CD4-positive, alpha-beta memory T cell (primary cell): ENCODE measurements at regions not wholly inside any gene's neighbourhood (a gene's known extent, or its start where the extent isn't known, plus 50 kb on each side); places are given as distances from the start of the nearest gene placed in this dataset.
A peak's percentile ranks its signal among the peaks of the same experiment; 100 is the strongest.

ENCODE experiments used
- CTCF ChIA-PET: fragments of 350-600 bp; sonication (Branson Sonifier 250); formaldehyde crosslinking; loops from one replicate; lab custom pipeline; 2021; ENCODE audit warnings: inconsistent platforms; ENCODE audit not compliant: partially characterized antibody; lab: Charles Lee
- POLR2A ChIA-PET: fragments of 350-600 bp; sonication (Branson Sonifier 250); formaldehyde crosslinking; loops from one replicate; lab custom pipeline; 2021; ENCODE audit not compliant: partially characterized antibody; lab: Charles Lee
- DNase-seq, 5 donors: peaks; one replicate each; pipeline versions ENCODE4 v3.0.0 to v3.0.0-alpha.2; 2020 to 2022; ENCODE audit warnings: mixed read lengths in 1 of 5
- H3K27ac ChIP-seq: one replicate; pipeline ENCODE4 v1.7.0; 2013; ENCODE audit warnings: low read depth, low read length
- H3K27me3 ChIP-seq: 2 replicates; pipeline ENCODE4 v1.7.0; 2013; ENCODE audit warnings: mild to moderate bottlenecking, low read length, moderate library complexity; ENCODE audit not compliant: insufficient read depth
- H3K36me3 ChIP-seq: 2 replicates; pipeline ENCODE4 v1.7.0; 2013; ENCODE audit warnings: mild to moderate bottlenecking, low read length, moderate library complexity; ENCODE audit not compliant: insufficient read depth
- H3K4me1 ChIP-seq: 2 replicates; pipeline ENCODE4 v1.7.0; 2013; ENCODE audit warnings: mild to moderate bottlenecking, low read length, moderate library complexity; ENCODE audit not compliant: insufficient read depth
- H3K4me3 ChIP-seq, 2 donors: one replicate each; pipeline ENCODE4 v1.7.0; 2013; ENCODE audit warnings: low read length in 2 of 2, mild to moderate bottlenecking in 1 of 2
- H3K9me3 ChIP-seq, 2 donors: one replicate each; pipeline ENCODE4 v1.7.0; 2013; ENCODE audit warnings: low read length in 2 of 2, control low read depth in 1 of 2; ENCODE audit not compliant: control insufficient read depth in 1 of 2
- H3K27ac Mint-ChIP-seq, 7 donors: one replicate each; pipeline ENCODE4 v1.8.0; 2020 to 2021; ENCODE audit warnings: mixed read lengths in 7 of 7, mild to moderate bottlenecking in 6 of 7, inconsistent platforms in 3 of 7, moderate library complexity in 3 of 7
- H3K27me3 Mint-ChIP-seq, 2 donors: one replicate each; pipeline ENCODE4 v1.8.0; 2020 to 2021; ENCODE audit warnings: mixed read lengths in 2 of 2
- H3K36me3 Mint-ChIP-seq, 2 donors: one replicate each; pipeline ENCODE4 v1.8.0; 2020 to 2021; ENCODE audit warnings: mixed read lengths in 2 of 2, inconsistent platforms in 1 of 2, mild to moderate bottlenecking in 1 of 2
- H3K4me1 Mint-ChIP-seq, 4 donors: one replicate each; pipeline ENCODE4 v1.8.0; 2020 to 2021; ENCODE audit warnings: mixed read lengths in 4 of 4, mild to moderate bottlenecking in 1 of 4
- H3K4me3 Mint-ChIP-seq, 8 donors: one replicate each; pipeline ENCODE4 v1.8.0; 2020 to 2021; ENCODE audit warnings: mixed read lengths in 8 of 8, mild to moderate bottlenecking in 7 of 8, moderate library complexity in 6 of 8, inconsistent platforms in 3 of 8
- H3K9me3 Mint-ChIP-seq, 8 donors: one replicate each; pipeline ENCODE4 v1.8.0; 2020 to 2021; ENCODE audit warnings: mixed read lengths in 8 of 8, mild to moderate bottlenecking in 5 of 8, inconsistent platforms in 3 of 8, moderate library complexity in 1 of 8
- intact Hi-C: fragments of 100-400 bp; cut with micrococcal nuclease; formaldehyde crosslinking; loops from one replicate; pipeline ENCODE4 v1.15.1; 2023

DNA sequence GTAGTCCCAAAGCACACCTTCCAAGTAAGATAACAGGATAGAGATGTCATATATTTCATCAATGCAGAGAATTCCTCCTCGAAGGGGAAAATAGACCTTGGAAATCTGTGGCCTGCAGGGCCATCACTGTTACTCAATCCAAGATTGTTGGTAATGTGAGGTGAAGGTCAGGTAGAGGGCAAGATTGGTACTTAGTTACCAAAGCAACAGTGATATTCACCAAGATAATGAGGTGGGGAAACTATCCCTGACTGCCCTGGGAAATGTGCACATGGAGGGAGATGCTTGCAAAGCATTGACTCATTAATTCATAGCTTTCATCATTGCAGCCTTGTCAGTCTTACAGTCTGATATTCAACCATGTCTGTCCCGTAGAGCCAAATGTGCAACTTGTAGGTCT is 234.1 kb upstream of the MON1B start:
- no peak overlapping the region for H3K4me3 Mint-ChIP-seq
- peaks cover 1 to 13% (median 6%) of the 10 kb centered on the region in 8 donors for H3K9me3 Mint-ChIP-seq
- Histone ChIP-seq H3K4me3 (no peak overlapping the region), H3K4me1 (no peaks in the 10 kb centered on the region), H3K27me3 (no peaks in the 10 kb centered on the region), H3K27ac (no peak overlapping the region), H3K9me3 (no peaks in the 10 kb centered on the region), H3K36me3 (no peaks in the 10 kb centered on the region)
- H3K36me3 Mint-ChIP-seq, result no peaks in the 10 kb centered on the region
- H3K27ac Mint-ChIP-seq, result no peak overlapping the region
- CTCF ChIA-PET, result no interaction called here
- DNase-seq, result no peak
- no peaks in the 10 kb centered on the region for H3K27me3 Mint-ChIP-seq
- intact Hi-C loops, result no loop called here
- POLR2A ChIA-PET, result no interaction called here
- H3K4me1 Mint-ChIP-seq, result no peaks in the 10 kb centered on the region

DNA sequence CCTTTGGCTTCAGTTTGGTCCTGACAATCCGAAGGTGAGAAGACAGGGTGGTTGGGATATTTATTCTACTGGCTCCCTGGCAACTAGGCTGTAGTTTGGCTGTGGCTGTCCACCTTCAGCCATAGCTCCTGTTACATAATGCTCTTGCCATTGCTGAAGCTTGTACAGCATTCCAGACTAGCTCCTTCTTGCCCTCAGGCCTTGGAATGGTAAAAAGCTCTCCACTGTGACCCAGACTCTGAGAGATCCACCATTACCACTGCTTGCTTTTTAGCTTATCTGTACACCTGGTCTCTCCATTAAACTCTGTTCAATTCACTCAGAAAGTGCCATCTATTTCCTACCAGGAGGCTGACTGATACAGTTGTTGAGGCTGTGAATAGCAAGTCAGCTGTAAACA is 231.8 kb upstream of the MON1B start:
- no peaks in the 10 kb centered on the region for H3K36me3 ChIP-seq
- no peaks in the 10 kb centered on the region for H3K4me1 ChIP-seq
- no peak overlapping the region for H3K27ac Mint-ChIP-seq
- no peaks in the 10 kb centered on the region for H3K27me3 ChIP-seq
- CTCF ChIA-PET, result no interaction called here
- no peaks in the 10 kb centered on the region for H3K4me1 Mint-ChIP-seq
- no peak for DNase-seq
- POLR2A ChIA-PET, result no interaction called here
- peaks cover 0 to 8% (median 4%) of the 10 kb centered on the region in 8 donors for H3K9me3 Mint-ChIP-seq
- H3K36me3 Mint-ChIP-seq, result no peaks in the 10 kb centered on the region
- no peak overlapping the region for H3K4me3 ChIP-seq
- intact Hi-C loops, result no loop called here
- H3K27me3 Mint-ChIP-seq, result no peaks in the 10 kb centered on the region
- no peak overlapping the region for H3K27ac ChIP-seq
- H3K9me3 ChIP-seq, result no peaks in the 10 kb centered on the region
- H3K4me3 Mint-ChIP-seq, result no peak overlapping the region

DNA sequence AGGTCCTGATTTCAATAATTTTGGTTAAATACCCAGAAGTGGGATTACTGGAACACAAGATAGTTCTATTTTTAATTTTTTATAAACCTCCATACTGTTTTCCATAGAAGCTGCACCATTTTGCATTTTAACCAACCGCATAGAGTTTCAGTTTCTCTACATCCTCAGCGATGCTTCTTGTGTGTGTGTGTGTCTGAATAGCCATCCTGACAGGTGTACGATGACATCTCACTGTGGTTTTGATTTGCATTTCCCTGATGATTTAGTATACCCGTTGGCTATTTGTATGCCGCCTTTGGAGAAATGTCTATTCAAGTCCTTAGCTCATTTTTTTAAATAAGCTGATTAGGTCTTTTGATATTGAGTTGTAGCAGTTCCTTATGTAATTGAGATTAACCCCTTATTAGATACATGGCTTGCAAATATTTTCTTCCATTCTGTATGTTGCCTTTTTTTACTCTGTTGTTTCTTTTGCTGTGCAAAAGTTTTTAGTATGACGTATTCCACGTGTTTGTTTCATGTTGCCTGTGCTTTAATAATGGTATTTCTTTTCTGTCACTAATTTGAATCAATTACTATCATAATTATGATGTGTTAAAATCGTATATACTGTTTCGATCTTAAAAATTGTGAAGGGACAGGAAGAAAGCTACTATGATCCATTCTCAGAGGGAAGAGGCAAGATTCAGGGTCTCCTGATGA is 227.2 kb upstream of the MON1B start:
- Mint-ChIP-seq H3K27me3 (no peaks in the 10 kb centered on the region), H3K9me3 (peaks cover 0 to 4% (median 1%) of the 10 kb centered on the region in 8 donors), H3K36me3 (no peaks in the 10 kb centered on the region), H3K4me3 (no peak overlapping the region), H3K4me1 (no peaks in the 10 kb centered on the region), H3K27ac (no peak overlapping the region)
- Histone ChIP-seq H3K36me3 (no peaks in the 10 kb centered on the region), H3K4me3 (no peak overlapping the region), H3K9me3 (no peaks in the 10 kb centered on the region), H3K27me3 (no peaks in the 10 kb centered on the region), H3K4me1 (no peaks in the 10 kb centered on the region), H3K27ac (no peak overlapping the region)
- CTCF ChIA-PET, result no interaction called here
- POLR2A ChIA-PET, result no interaction called here
- intact Hi-C loops, result no loop called here
- DNase-seq, result no peak

- H3K27me3 ChIP-seq, result no peaks in the 10 kb centered on the region
- POLR2A ChIA-PET, result no interaction called here
- H3K27me3 Mint-ChIP-seq, result no peaks in the 10 kb centered on the region
- H3K36me3 ChIP-seq, result no peaks in the 10 kb centered on the region
- H3K27ac Mint-ChIP-seq, result no peak overlapping the region
- intact Hi-C loops, result no loop called here
- H3K4me3 ChIP-seq, result no peak overlapping the region
- no peaks in the 10 kb centered on the region for H3K4me1 Mint-ChIP-seq
- H3K9me3 Mint-ChIP-seq, result peaks cover 0 to 2% (median 0%) of the 10 kb centered on the region in 8 donors
- H3K4me1 ChIP-seq, result no peaks in the 10 kb centered on the region
- CTCF ChIA-PET, result no interaction called here
- H3K9me3 ChIP-seq, result no peaks in the 10 kb centered on the region
- no peak overlapping the region for H3K4me3 Mint-ChIP-seq
- DNase-seq, result no peak
- no peaks in the 10 kb centered on the region for H3K36me3 Mint-ChIP-seq
- H3K27ac ChIP-seq, result no peak overlapping the region
These were observed 226.4 kb upstream of the MON1B start for GRCh38 chr16:76964464-76965154.

DNA sequence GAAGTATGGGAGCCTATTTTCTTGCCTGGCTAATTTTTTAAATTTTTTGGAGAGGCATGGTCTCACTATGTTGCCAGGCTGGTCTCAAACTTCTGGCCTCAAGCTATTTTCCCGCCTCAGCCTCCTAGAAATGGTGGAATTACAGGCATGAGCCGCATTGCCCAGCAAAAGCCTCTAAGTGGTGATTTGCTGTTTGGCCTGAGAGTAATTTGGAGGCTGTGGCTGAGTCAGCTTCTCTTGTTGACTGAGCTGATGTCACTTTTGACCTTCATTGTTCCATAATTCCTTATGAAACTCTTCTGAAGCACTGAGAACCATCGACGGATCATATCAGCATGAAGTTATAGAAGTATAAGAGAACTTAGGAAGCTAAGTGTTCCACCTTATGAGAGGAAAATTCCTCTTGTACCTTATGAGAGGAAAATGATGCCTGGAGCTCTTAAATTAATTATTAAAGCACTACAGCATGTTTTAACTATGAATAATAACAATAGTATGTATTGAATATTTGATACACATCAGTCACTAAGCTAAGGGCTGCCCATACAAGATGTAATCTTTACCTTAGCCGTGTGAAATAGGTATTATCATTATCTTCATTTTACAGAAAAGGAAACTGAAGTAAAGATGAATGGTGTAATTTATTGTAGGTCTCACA is 220.8 kb upstream of the MON1B start:
- Histone ChIP-seq H3K9me3 (no peaks in the 10 kb centered on the region), H3K4me1 (no peaks in the 10 kb centered on the region), H3K27ac (no peak overlapping the region), H3K36me3 (no peaks in the 10 kb centered on the region), H3K27me3 (no peaks in the 10 kb centered on the region), H3K4me3 (no peak overlapping the region)
- Mint-ChIP-seq H3K36me3 (no peaks in the 10 kb centered on the region), H3K4me3 (no peak overlapping the region), H3K27me3 (no peaks in the 10 kb centered on the region), H3K27ac (no peak overlapping the region), H3K9me3 (peaks cover 0 to 6% (median 0%) of the 10 kb centered on the region in 8 donors), H3K4me1 (no peaks in the 10 kb centered on the region)
- no peak for DNase-seq
- intact Hi-C loops, result no loop called here
- ChIA-PET CTCF (no interaction called here), POLR2A (no interaction called here)

DNA sequence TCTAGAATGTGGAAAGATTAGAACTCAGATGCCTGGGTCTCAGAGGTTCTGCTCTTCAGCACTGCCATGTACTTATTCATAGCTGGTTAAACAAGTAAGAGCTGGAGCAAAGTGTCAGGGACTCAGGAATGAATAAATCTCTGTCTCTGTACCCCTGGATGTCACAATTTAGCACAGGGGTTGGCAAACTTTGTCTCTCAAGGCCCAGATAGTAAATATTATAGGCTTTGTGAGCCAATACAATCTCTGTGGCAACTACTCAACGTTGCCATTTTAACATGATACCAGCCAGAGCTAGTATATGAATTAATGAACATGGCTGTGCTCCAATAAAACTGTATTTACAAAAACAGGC is 220.3 kb upstream of the MON1B start:
- H3K4me1 ChIP-seq, result no peaks in the 10 kb centered on the region
- POLR2A ChIA-PET, result no interaction called here

GRCh38 chr16:76976101-76976500 is 214.9 kb upstream of the MON1B start:
- H3K9me3 Mint-ChIP-seq, result peaks cover 0 to 6% (median 0%) of the 10 kb centered on the region in 8 donors
- Histone ChIP-seq H3K36me3 (no peaks in the 10 kb centered on the region), H3K4me1 (no peaks in the 10 kb centered on the region), H3K9me3 (no peaks in the 10 kb centered on the region), H3K27ac (no peak overlapping the region), H3K27me3 (no peaks in the 10 kb centered on the region), H3K4me3 (no peak overlapping the region)
- intact Hi-C loops, result no loop called here
- H3K27ac Mint-ChIP-seq, result no peak overlapping the region
- H3K27me3 Mint-ChIP-seq, result no peaks in the 10 kb centered on the region
- CTCF ChIA-PET, result no interaction called here
- no peaks in the 10 kb centered on the region for H3K36me3 Mint-ChIP-seq
- peak in 1 of 5 donors; percentile 0 for DNase-seq
- no peak overlapping the region for H3K4me3 Mint-ChIP-seq
- peaks cover 0 to 1% (median 0%) of the 10 kb centered on the region in 4 donors for H3K4me1 Mint-ChIP-seq
- POLR2A ChIA-PET, result no interaction called here

More for the DNA sequence above, 220.3 kb upstream of the MON1B start:
- Mint-ChIP-seq H3K27me3 (no peaks in the 10 kb centered on the region), H3K9me3 (peaks cover 0 to 6% (median 0%) of the 10 kb centered on the region in 8 donors), H3K36me3 (no peaks in the 10 kb centered on the region), H3K27ac (no peak overlapping the region), H3K4me1 (no peaks in the 10 kb centered on the region), H3K4me3 (no peak overlapping the region)
- H3K36me3 ChIP-seq, result no peaks in the 10 kb centered on the region
- H3K27me3 ChIP-seq, result no peaks in the 10 kb centered on the region
- H3K27ac ChIP-seq, result no peak overlapping the region
- no peak for DNase-seq
- no peaks in the 10 kb centered on the region for H3K9me3 ChIP-seq
- CTCF ChIA-PET, result no interaction called here
- intact Hi-C loops, result no loop called here
- H3K4me3 ChIP-seq, result no peak overlapping the region
